WTC11 (cell line): ENCODE measurements at regions not wholly inside any gene's neighbourhood (a gene's known extent, or its start where the extent isn't known, plus 50 kb on each side); places are given as distances from the start of the nearest gene placed in this dataset.

Experiments
- ATAC-seq: fragments of 200-7000 bp; cut with Tn5 transposase; 2 replicates; pipeline ENCODE4 v1.10.0; 2021; ENCODE audit warnings: mild to moderate bottlenecking, moderate library complexity
- CTCF ChIA-PET: fragments of 300-600 bp; sonication (Branson Sonifier 250); formaldehyde crosslinking; loops from one replicate; lab custom pipeline; 2021; ENCODE audit warnings: antibody characterized with exemption; lab: Charles Lee
- POLR2A ChIA-PET: fragments of 350-600 bp; sonication (Branson Sonifier 250); formaldehyde crosslinking; loops from one replicate; lab custom pipeline; 2021; ENCODE audit warnings: antibody characterized with exemption; lab: Charles Lee
- DNase-seq: peaks from one replicate; pipeline ENCODE4 v3.0.0; 2021; ENCODE audit warnings: low spot score
- H3K27ac Mint-ChIP-seq: 2 replicates; pipeline ENCODE4 v1.8.0; 2021; ENCODE audit warnings: mixed read lengths
- H3K27me3 Mint-ChIP-seq: 2 replicates; pipeline ENCODE4 v1.8.0; 2021; ENCODE audit warnings: low read depth, mild to moderate bottlenecking, moderate library complexity, mixed read lengths
- H3K36me3 Mint-ChIP-seq: 2 replicates; pipeline ENCODE4 v1.8.0; 2021; ENCODE audit warnings: mixed read lengths
- H3K4me1 Mint-ChIP-seq: 2 replicates; pipeline ENCODE4 v1.8.0; 2022; ENCODE audit warnings: mixed read lengths
- H3K4me3 Mint-ChIP-seq: 2 replicates; pipeline ENCODE4 v1.8.0; 2021; ENCODE audit warnings: mild to moderate bottlenecking, moderate library complexity, mixed read lengths
- H3K9me3 Mint-ChIP-seq: 2 replicates; pipeline ENCODE4 v1.8.0; 2021; ENCODE audit warnings: mixed read lengths
- CTCF ChIP-seq: fragments of 200-600 bp; IDR thresholded peaks from 2 replicates; pipeline ENCODE4 v1.8.0; 2022; ENCODE audit warnings: antibody characterized with exemption
- E2F4 ChIP-seq: sonication (generic); formaldehyde crosslinking; IDR thresholded peaks from 2 replicates; pipeline ENCODE4 v1.8.1; 2022; ENCODE audit warnings: low read depth, mild to moderate bottlenecking, moderate library complexity, missing genetic modification reagents, borderline replicate concordance
- EMX1 ChIP-seq: fragments of 250-450 bp; sonication (Bioruptor Pico); IDR thresholded peaks from 2 replicates; pipeline ENCODE4 v1.8.0; 2021; ENCODE audit warnings: mild to moderate bottlenecking
- RELA ChIP-seq: sonication (generic); formaldehyde crosslinking; IDR thresholded peaks from 2 replicates; pipeline ENCODE4 v1.8.1; 2022; ENCODE audit warnings: missing genetic modification reagents, mild to moderate bottlenecking, borderline replicate concordance
- SP1 ChIP-seq: sonication (generic); formaldehyde crosslinking; conservative IDR thresholded peaks from 2 replicates; pipeline ENCODE4 v1.8.1; 2022; ENCODE audit warnings: missing genetic modification reagents
- STAT6 ChIP-seq: sonication (generic); formaldehyde crosslinking; conservative IDR thresholded peaks from 2 replicates; pipeline ENCODE4 v1.8.1; 2023; ENCODE audit warnings: mild to moderate bottlenecking, low read depth, missing genetic modification reagents, moderate library complexity
- ZNF317 ChIP-seq: sonication (generic); formaldehyde crosslinking; IDR thresholded peaks from 2 replicates; pipeline ENCODE4 v1.8.1; 2023; ENCODE audit warnings: low read depth, mild to moderate bottlenecking, moderate library complexity, missing genetic modification reagents, borderline replicate concordance
- ZNF512 ChIP-seq: sonication (generic); formaldehyde crosslinking; IDR thresholded peaks from 2 replicates; pipeline ENCODE4 v1.8.1; 2022; ENCODE audit warnings: missing genetic modification reagents, borderline replicate concordance
- TF ChIP-seq, protein P1 (sequence below): sonication (generic); formaldehyde crosslinking; IDR thresholded peaks from 2 replicates; pipeline ENCODE4 v1.8.1; 2023; ENCODE audit warnings: mild to moderate bottlenecking, missing genetic modification reagents, borderline replicate concordance
- TF ChIP-seq, protein P2 (sequence below): sonication (generic); formaldehyde crosslinking; IDR thresholded peaks from 2 replicates; pipeline ENCODE4 v1.8.1; 2022; ENCODE audit warnings: low read depth, missing genetic modification reagents, borderline replicate concordance
- TF ChIP-seq, protein P3 (sequence below): fragments of 250-450 bp; sonication (Bioruptor Pico); IDR thresholded peaks from 2 replicates; pipeline ENCODE4 v1.9.0; 2021; ENCODE audit warnings: moderate library complexity, mild to moderate bottlenecking, inconsistent platforms, borderline replicate concordance
- TF ChIP-seq, protein P4 (sequence below): fragments of 250-450 bp; sonication (Bioruptor Pico); IDR thresholded peaks from 2 replicates; pipeline ENCODE4 v1.9.0; 2021; ENCODE audit warnings: mild to moderate bottlenecking

- TF ChIP-seq, protein P1, sequence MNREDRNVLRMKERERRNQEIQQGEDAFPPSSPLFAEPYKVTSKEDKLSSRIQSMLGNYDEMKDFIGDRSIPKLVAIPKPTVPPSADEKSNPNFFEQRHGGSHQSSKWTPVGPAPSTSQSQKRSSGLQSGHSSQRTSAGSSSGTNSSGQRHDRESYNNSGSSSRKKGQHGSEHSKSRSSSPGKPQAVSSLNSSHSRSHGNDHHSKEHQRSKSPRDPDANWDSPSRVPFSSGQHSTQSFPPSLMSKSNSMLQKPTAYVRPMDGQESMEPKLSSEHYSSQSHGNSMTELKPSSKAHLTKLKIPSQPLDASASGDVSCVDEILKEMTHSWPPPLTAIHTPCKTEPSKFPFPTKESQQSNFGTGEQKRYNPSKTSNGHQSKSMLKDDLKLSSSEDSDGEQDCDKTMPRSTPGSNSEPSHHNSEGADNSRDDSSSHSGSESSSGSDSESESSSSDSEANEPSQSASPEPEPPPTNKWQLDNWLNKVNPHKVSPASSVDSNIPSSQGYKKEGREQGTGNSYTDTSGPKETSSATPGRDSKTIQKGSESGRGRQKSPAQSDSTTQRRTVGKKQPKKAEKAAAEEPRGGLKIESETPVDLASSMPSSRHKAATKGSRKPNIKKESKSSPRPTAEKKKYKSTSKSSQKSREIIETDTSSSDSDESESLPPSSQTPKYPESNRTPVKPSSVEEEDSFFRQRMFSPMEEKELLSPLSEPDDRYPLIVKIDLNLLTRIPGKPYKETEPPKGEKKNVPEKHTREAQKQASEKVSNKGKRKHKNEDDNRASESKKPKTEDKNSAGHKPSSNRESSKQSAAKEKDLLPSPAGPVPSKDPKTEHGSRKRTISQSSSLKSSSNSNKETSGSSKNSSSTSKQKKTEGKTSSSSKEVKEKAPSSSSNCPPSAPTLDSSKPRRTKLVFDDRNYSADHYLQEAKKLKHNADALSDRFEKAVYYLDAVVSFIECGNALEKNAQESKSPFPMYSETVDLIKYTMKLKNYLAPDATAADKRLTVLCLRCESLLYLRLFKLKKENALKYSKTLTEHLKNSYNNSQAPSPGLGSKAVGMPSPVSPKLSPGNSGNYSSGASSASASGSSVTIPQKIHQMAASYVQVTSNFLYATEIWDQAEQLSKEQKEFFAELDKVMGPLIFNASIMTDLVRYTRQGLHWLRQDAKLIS (CRISPR knock-in tag) = no peak
- TF ChIP-seq SP1 (CRISPR knock-in tag) (no peak), ZNF317 (no peak)
- TF ChIP-seq, all 79 proteins: peak for 0
These were observed 270.7 kb upstream of the MTNR1B start (continued) for GRCh38 chr11:92698742-92699141.

GRCh38 chr11:92702037-92702804, 267.2 kb upstream of the MTNR1B start:
- H3K4me1 Mint-ChIP-seq = peaks cover 5% of the 10 kb centered on the region; the same call in 1 of the 2 replicates
- DNase-seq = no peak
- no peak overlapping the region for H3K4me3 Mint-ChIP-seq
- no peak for ATAC-seq
- ChIA-PET POLR2A (interaction anchor here (0.6 kb wide), 1 partner anchor 20 kb away, joined by 3 read pairs; no protein-coding TSS in a partner anchor), CTCF (interaction anchor here (1.1 kb wide), 1 partner anchor 16 kb away, joined by 4 read pairs; no protein-coding TSS in a partner anchor)
- H3K36me3 Mint-ChIP-seq = peaks cover 18% of the 10 kb centered on the region
- H3K9me3 Mint-ChIP-seq = peaks cover 22% of the 10 kb centered on the region
- no peak overlapping the region for H3K27ac Mint-ChIP-seq
- no peaks in the 10 kb centered on the region for H3K27me3 Mint-ChIP-seq
- TF ChIP-seq STAT6 (CRISPR knock-in tag) (no peak), E2F4 (CRISPR knock-in tag) (no peak), ZNF512 (CRISPR knock-in tag) (no peak), EMX1 (no peak), CTCF (no peak), RELA (CRISPR knock-in tag) (no peak)
- TF ChIP-seq, protein P2, sequence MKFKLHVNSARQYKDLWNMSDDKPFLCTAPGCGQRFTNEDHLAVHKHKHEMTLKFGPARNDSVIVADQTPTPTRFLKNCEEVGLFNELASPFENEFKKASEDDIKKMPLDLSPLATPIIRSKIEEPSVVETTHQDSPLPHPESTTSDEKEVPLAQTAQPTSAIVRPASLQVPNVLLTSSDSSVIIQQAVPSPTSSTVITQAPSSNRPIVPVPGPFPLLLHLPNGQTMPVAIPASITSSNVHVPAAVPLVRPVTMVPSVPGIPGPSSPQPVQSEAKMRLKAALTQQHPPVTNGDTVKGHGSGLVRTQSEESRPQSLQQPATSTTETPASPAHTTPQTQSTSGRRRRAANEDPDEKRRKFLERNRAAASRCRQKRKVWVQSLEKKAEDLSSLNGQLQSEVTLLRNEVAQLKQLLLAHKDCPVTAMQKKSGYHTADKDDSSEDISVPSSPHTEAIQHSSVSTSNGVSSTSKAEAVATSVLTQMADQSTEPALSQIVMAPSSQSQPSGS (CRISPR knock-in tag) = no peak
- TF ChIP-seq, protein P3, sequence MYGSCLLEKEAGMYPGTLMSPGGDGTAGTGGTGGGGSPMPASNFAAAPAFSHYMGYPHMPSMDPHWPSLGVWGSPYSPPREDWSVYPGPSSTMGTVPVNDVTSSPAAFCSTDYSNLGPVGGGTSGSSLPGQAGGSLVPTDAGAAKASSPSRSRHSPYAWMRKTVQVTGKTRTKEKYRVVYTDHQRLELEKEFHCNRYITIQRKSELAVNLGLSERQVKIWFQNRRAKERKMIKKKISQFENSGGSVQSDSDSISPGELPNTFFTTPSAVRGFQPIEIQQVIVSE = no peak
- TF ChIP-seq, protein P4, sequence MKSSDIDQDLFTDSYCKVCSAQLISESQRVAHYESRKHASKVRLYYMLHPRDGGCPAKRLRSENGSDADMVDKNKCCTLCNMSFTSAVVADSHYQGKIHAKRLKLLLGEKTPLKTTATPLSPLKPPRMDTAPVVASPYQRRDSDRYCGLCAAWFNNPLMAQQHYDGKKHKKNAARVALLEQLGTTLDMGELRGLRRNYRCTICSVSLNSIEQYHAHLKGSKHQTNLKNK (CRISPR knock-in tag) = no peak
- TF ChIP-seq, protein P1 (CRISPR knock-in tag) = no peak
